Right lung (tissue), 2 donors: ENCODE measurements at regions not wholly inside any gene's neighbourhood (a gene's known extent, or its start where the extent isn't known, plus 50 kb on each side); places are given as distances from the start of the nearest gene placed in this dataset.
"Not testable (repeated sequence)": the region's sequence is repeated elsewhere in the genome, so short reads cannot be mapped to it uniquely, and the experiment has no call there.

Experiments used
- DNase-seq, 2 donors: peaks; one replicate each; pipeline ENCODE4 v3.0.0-alpha.2; 2013

- DNase-seq, result no peak
These were observed 807.1 kb upstream of the PRMT6 start for GRCh38 chr1:106249365-106249764.

GRCh38 chr1:106249810-106250209, 806.7 kb upstream of the PRMT6 start:
- no peak for DNase-seq

GRCh38 chr1:106254748-106255147, 801.7 kb upstream of the PRMT6 start:
- DNase-seq, result no peak

- DNase-seq, result no peak
These were observed 789.7 kb upstream of the PRMT6 start for GRCh38 chr1:106266786-106267185.

GRCh38 chr1:106268070-106268469, 788.4 kb upstream of the PRMT6 start:
- DNase-seq, result peak in 1 of 2 donors; percentile 7

- DNase-seq, result peak in 1 of 2 donors; percentile 6
These were observed 779.6 kb upstream of the PRMT6 start for GRCh38 chr1:106276871-106277270.

- no peak for DNase-seq
These were observed 778.7 kb upstream of the PRMT6 start for GRCh38 chr1:106277786-106278185.

GRCh38 chr1:106278716-106279115, 777.8 kb upstream of the PRMT6 start:
- DNase-seq, result no peak

GRCh38 chr1:106289265-106289928, 767.1 kb upstream of the PRMT6 start:
- DNase-seq, result no peak

GRCh38 chr1:106290805-106291501, 765.5 kb upstream of the PRMT6 start:
- DNase-seq, result peak; percentile 67

- no peak for DNase-seq
These were observed 764.3 kb upstream of the PRMT6 start for GRCh38 chr1:106292130-106292529.

GRCh38 chr1:106296431-106296830, 760.0 kb upstream of the PRMT6 start:
- DNase-seq, result no peak

- DNase-seq, result peak in 1 of 2 donors; percentile 6
These were observed 752.4 kb upstream of the PRMT6 start for GRCh38 chr1:106304106-106304505.

- no peak for DNase-seq
These were observed 736.9 kb upstream of the PRMT6 start for GRCh38 chr1:106319612-106320011.

GRCh38 chr1:106325600-106325999, 730.9 kb upstream of the PRMT6 start:
- no peak for DNase-seq

- DNase-seq, result no peak
These were observed 712.0 kb upstream of the PRMT6 start for GRCh38 chr1:106344494-106344893.

GRCh38 chr1:106360252-106360651, 696.2 kb upstream of the PRMT6 start:
- DNase-seq, result no peak

- no peak for DNase-seq
These were observed 689.7 kb upstream of the PRMT6 start for GRCh38 chr1:106366627-106367319.

- no peak for DNase-seq
These were observed 678.2 kb upstream of the PRMT6 start for GRCh38 chr1:106378261-106378660.

GRCh38 chr1:106380772-106381171, 675.7 kb upstream of the PRMT6 start:
- no peak for DNase-seq

GRCh38 chr1:106389160-106389559, 667.3 kb upstream of the PRMT6 start:
- not testable (repeated sequence) for DNase-seq

GRCh38 chr1:106393046-106393445, 663.4 kb upstream of the PRMT6 start:
- no peak for DNase-seq

GRCh38 chr1:106396020-106396419, 660.5 kb upstream of the PRMT6 start:
- no peak for DNase-seq
